Parathyroid adenoma (tissue), 2 donors: ENCODE measurements at regions not wholly inside any gene's neighbourhood (a gene's known extent, or its start where the extent isn't known, plus 50 kb on each side); places are given as distances from the start of the nearest gene placed in this dataset.

Experiments
- H2AFZ ChIP-seq: fragments of 300-600 bp; sonication (generic); one replicate; pipeline ENCODE4 v1.7.0; 2017; ENCODE audit warnings: antibody characterized with exemption, mild to moderate bottlenecking
- H3K27ac ChIP-seq: fragments of 300-600 bp; sonication (generic); one replicate; pipeline ENCODE4 v1.7.0; 2017
- H3K27me3 ChIP-seq: fragments of 300-600 bp; sonication (generic); one replicate; pipeline ENCODE4 v1.7.0; 2017; ENCODE audit warnings: low read length; ENCODE audit not compliant: control insufficient read depth, insufficient read depth
- H3K36me3 ChIP-seq: fragments of 300-600 bp; sonication (generic); one replicate; pipeline ENCODE4 v1.7.0; 2017; ENCODE audit warnings: low read length; ENCODE audit not compliant: control insufficient read depth, insufficient read depth
- H3K4me1 ChIP-seq: fragments of 300-600 bp; sonication (generic); one replicate; pipeline ENCODE4 v1.7.0; 2017; ENCODE audit warnings: control low read depth
- H3K4me2 ChIP-seq: fragments of 300-600 bp; sonication (generic); one replicate; pipeline ENCODE4 v1.7.0; 2017; ENCODE audit warnings: low read length
- H3K4me3 ChIP-seq: fragments of 300-600 bp; sonication (generic); one replicate; pipeline ENCODE4 v1.7.0; 2017; ENCODE audit warnings: low read depth, low read length
- H3K79me2 ChIP-seq: fragments of 300-600 bp; sonication (generic); one replicate; pipeline ENCODE4 v1.7.0; 2017; ENCODE audit warnings: control low read depth
- H3K9ac ChIP-seq: fragments of 300-600 bp; sonication (generic); one replicate; pipeline ENCODE4 v1.7.0; 2017; ENCODE audit warnings: mild to moderate bottlenecking
- H3K9me3 ChIP-seq: fragments of 300-600 bp; sonication (generic); one replicate; pipeline ENCODE4 v1.7.0; 2017; ENCODE audit warnings: low read length; ENCODE audit not compliant: control insufficient read depth
- CTCF ChIP-seq: fragments of 300-600 bp; sonication (generic); IDR thresholded peaks from one replicate; pipeline ENCODE4 v1.7.0; 2017; ENCODE audit warnings: antibody characterized with exemption, mild to moderate bottlenecking
- donor health status: primary hyperparathyroidism.

- H3K36me3 ChIP-seq: no peaks in the 10 kb centered on the region
- no peaks in the 10 kb centered on the region for H3K4me1 ChIP-seq
- no peaks in the 10 kb centered on the region for H3K79me2 ChIP-seq
- no peak overlapping the region for H3K27ac ChIP-seq
- H3K9ac ChIP-seq: no peak overlapping the region
- H3K9me3 ChIP-seq: no peaks in the 10 kb centered on the region
- H2AFZ ChIP-seq: no peak overlapping the region
- H3K4me3 ChIP-seq: no peak overlapping the region
- no peak overlapping the region for H3K4me2 ChIP-seq
- H3K27me3 ChIP-seq: no peaks in the 10 kb centered on the region
- no peak for TF ChIP-seq CTCF
Measured at GRCh38 chr5:166671811-166672210, 1619.6 kb upstream of the WWC1 start.

- Histone ChIP-seq H3K27ac (no peak overlapping the region), H3K9me3 (no peaks in the 10 kb centered on the region), H3K79me2 (no peaks in the 10 kb centered on the region), H3K27me3 (no peaks in the 10 kb centered on the region), H3K9ac (no peak overlapping the region), H2AFZ (no peak overlapping the region), H3K4me2 (no peak overlapping the region), H3K4me3 (no peak overlapping the region), H3K4me1 (no peaks in the 10 kb centered on the region), H3K36me3 (no peaks in the 10 kb centered on the region)
- no peak for TF ChIP-seq CTCF
Measured at GRCh38 chr5:166672431-166672830, 1619.0 kb upstream of the WWC1 start.

- H3K4me3 ChIP-seq: no peak overlapping the region
- H3K4me2 ChIP-seq: no peak overlapping the region
- no peak for TF ChIP-seq CTCF
- no peaks in the 10 kb centered on the region for H3K36me3 ChIP-seq
- H3K27me3 ChIP-seq: no peaks in the 10 kb centered on the region
- H2AFZ ChIP-seq: no peak overlapping the region
- no peak overlapping the region for H3K9ac ChIP-seq
- no peaks in the 10 kb centered on the region for H3K9me3 ChIP-seq
- H3K79me2 ChIP-seq: no peaks in the 10 kb centered on the region
- no peaks in the 10 kb centered on the region for H3K4me1 ChIP-seq
- H3K27ac ChIP-seq: no peak overlapping the region
Measured at GRCh38 chr5:166677891-166678290, 1613.6 kb upstream of the WWC1 start.

- Histone ChIP-seq H3K4me3 (no peak overlapping the region), H3K4me2 (no peak overlapping the region), H3K9me3 (no peaks in the 10 kb centered on the region), H3K4me1 (no peaks in the 10 kb centered on the region), H3K79me2 (no peaks in the 10 kb centered on the region), H2AFZ (no peak overlapping the region), H3K27ac (no peak overlapping the region), H3K36me3 (no peaks in the 10 kb centered on the region), H3K27me3 (no peaks in the 10 kb centered on the region), H3K9ac (no peak overlapping the region)
- TF ChIP-seq CTCF: no peak
Measured at GRCh38 chr5:166679331-166679730, 1612.1 kb upstream of the WWC1 start.

GRCh38 chr5:166695326-166695725 lies 1596.1 kb upstream of the WWC1 start:
- Histone ChIP-seq H3K36me3 (no peaks in the 10 kb centered on the region), H2AFZ (no peak overlapping the region), H3K4me1 (no peaks in the 10 kb centered on the region), H3K27me3 (no peaks in the 10 kb centered on the region), H3K79me2 (no peaks in the 10 kb centered on the region), H3K9ac (no peak overlapping the region), H3K4me2 (no peak overlapping the region), H3K27ac (no peak overlapping the region), H3K4me3 (no peak overlapping the region), H3K9me3 (no peaks in the 10 kb centered on the region)
- no peak for TF ChIP-seq CTCF
